SJSA1 (cell line): ENCODE measurements at regions not wholly inside any gene's neighbourhood (a gene's known extent, or its start where the extent isn't known, plus 50 kb on each side); places are given as distances from the start of the nearest gene placed in this dataset.
A peak's percentile ranks its signal among the peaks of the same experiment; 100 is the strongest.
"Not testable (repeated sequence)": the region's sequence is repeated elsewhere in the genome, so short reads cannot be mapped to it uniquely, and the experiment has no call there.

Experiments
- DNase-seq, 2 experiments: peaks; one replicate each; pipeline ENCODE4 v3.0.0-alpha.2; 2015 to 2020; ENCODE audit warnings: low spot score in 2 of 2, low read depth in 1 of 2
- H3K27ac ChIP-seq: fragments of 250-450 bp; sonication (Bioruptor Pico); 2 replicates; pipeline ENCODE4 v1.5.1; 2020; ENCODE audit warnings: mild to moderate bottlenecking, moderate library complexity
- H3K27me3 ChIP-seq: fragments of 250-450 bp; sonication (Bioruptor Pico); replicated peaks from 2 replicates; pipeline ENCODE4 v1.5.1; 2020; ENCODE audit warnings: mild to moderate bottlenecking, moderate library complexity
- H3K36me3 ChIP-seq: fragments of 250-450 bp; sonication (Bioruptor Pico); 2 replicates; pipeline ENCODE4 v1.5.1; 2020; ENCODE audit warnings: mild to moderate bottlenecking
- H3K4me1 ChIP-seq: fragments of 250-450 bp; sonication (Bioruptor Pico); replicated peaks from 2 replicates; pipeline ENCODE4 v1.6.1; 2021; ENCODE audit warnings: mild to moderate bottlenecking
- H3K4me3 ChIP-seq: fragments of 250-450 bp; sonication (Bioruptor Pico); 2 replicates; pipeline ENCODE4 v1.5.1; 2020; ENCODE audit warnings: mild to moderate bottlenecking
- H3K9me3 ChIP-seq: fragments of 250-450 bp; sonication (Bioruptor Pico); replicated peaks from 2 replicates; pipeline ENCODE4 v1.5.1; 2020; ENCODE audit warnings: mild to moderate bottlenecking

DNA sequence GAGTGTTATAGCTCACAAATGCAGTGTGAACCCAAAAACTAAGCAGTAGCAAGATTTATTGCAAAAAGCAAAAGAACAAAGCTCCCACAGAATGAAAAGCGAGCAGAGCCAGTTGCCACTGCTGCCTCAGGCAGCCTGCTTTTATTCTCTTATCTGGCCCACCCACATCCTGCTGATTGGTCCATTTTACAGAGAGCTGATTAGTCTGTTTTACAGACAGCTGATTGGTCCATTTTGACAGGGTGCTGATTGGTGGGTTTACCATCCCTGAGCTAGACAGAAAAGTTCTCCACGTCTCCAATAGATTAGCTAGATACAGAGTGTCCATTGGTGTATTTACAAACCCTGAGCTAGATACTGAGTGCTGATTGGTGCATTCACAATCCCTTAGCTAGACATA lies 55.1 kb upstream of the VASH1 start:
- H3K36me3 ChIP-seq, H3K4me3 ChIP-seq, H3K9me3 ChIP-seq, H3K27ac ChIP-seq, DNase-seq, H3K27me3 ChIP-seq, H3K4me1 ChIP-seq: not testable (repeated sequence)

DNA sequence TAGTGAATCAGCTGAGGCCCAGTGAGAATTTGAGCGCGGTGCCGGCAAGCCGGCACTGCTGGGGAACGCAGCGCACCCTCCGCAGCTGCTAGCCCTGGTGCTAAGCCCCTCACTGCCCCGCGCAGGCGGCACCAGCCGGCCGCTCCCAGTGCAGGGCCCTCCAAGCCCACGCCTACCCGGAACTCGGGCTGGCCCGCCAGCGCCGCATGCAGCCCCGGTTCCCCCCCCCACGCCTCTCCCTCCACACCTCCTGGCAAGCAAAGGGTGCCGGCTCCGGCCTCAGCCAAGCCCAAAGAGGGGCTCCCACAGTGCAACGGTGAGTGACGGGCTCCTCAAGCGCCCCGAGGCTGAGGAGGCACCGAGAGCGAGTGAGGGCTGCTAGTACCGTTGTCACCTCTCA lies 54.5 kb upstream of the VASH1 start:
- peak in 1 of 2 experiments; percentile 28 for DNase-seq
- Histone ChIP-seq H3K36me3 (no peaks in the 10 kb centered on the region), H3K27me3 (peaks cover 4% of the 10 kb centered on the region; the same call in 1 of the 2 replicates), H3K4me3 (no peak overlapping the region), H3K27ac (no peak overlapping the region), H3K4me1 (no peaks in the 10 kb centered on the region), H3K9me3 (no peaks in the 10 kb centered on the region)

DNA sequence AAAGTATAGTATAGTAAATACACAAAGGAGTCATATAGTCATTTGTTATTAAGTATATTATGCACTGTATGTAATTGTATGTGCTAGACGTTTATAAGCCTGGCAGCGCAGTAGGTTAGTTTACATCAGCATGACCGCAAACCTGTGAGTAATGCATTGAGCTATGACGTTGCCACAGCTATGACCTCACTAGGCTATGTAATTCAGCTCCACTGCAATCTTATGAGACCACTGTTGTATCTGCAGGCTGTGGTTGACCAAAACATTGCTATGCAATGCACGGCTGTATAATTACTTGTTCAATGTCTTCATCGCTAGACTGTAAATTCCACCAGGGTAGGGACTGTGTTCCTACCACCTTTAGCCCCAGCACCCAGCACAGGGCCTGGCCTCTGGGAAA lies 53.2 kb upstream of the VASH1 start:
- H3K27ac ChIP-seq = no peak overlapping the region
- no peak for DNase-seq
- peaks cover 6% of the 10 kb centered on the region; the same call in 1 of the 2 replicates for H3K27me3 ChIP-seq
- no peaks in the 10 kb centered on the region for H3K4me1 ChIP-seq
- no peaks in the 10 kb centered on the region for H3K36me3 ChIP-seq
- H3K9me3 ChIP-seq = no peaks in the 10 kb centered on the region
- H3K4me3 ChIP-seq = no peak overlapping the region

DNA sequence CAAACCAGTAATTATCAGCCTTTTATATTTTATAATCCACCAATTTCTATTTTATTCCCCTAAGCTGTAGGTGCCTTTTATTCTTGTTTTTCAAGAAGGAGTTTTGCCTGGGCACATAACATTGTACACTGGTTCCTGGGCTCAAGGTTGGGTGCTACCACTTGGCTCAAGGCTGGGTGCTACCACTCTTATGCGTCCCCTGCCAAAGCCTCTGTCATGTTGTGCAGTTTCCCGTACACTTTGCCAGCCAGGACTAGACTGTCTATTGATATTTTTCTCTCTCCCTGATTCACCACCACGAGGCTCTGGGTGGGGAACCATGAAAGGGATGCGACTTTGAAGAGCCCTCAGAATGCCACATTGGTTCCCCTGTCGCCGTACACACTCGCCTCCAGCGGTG lies 52.5 kb upstream of the VASH1 start:
- no peak overlapping the region for H3K4me3 ChIP-seq
- DNase-seq = peak in 1 of 2 experiments; percentile 25
- H3K4me1 ChIP-seq = no peaks in the 10 kb centered on the region
- no peak overlapping the region for H3K27ac ChIP-seq
- H3K9me3 ChIP-seq = no peaks in the 10 kb centered on the region
- H3K27me3 ChIP-seq = peaks cover 10% of the 10 kb centered on the region; the same call in 1 of the 2 replicates
- H3K36me3 ChIP-seq = no peaks in the 10 kb centered on the region

DNA sequence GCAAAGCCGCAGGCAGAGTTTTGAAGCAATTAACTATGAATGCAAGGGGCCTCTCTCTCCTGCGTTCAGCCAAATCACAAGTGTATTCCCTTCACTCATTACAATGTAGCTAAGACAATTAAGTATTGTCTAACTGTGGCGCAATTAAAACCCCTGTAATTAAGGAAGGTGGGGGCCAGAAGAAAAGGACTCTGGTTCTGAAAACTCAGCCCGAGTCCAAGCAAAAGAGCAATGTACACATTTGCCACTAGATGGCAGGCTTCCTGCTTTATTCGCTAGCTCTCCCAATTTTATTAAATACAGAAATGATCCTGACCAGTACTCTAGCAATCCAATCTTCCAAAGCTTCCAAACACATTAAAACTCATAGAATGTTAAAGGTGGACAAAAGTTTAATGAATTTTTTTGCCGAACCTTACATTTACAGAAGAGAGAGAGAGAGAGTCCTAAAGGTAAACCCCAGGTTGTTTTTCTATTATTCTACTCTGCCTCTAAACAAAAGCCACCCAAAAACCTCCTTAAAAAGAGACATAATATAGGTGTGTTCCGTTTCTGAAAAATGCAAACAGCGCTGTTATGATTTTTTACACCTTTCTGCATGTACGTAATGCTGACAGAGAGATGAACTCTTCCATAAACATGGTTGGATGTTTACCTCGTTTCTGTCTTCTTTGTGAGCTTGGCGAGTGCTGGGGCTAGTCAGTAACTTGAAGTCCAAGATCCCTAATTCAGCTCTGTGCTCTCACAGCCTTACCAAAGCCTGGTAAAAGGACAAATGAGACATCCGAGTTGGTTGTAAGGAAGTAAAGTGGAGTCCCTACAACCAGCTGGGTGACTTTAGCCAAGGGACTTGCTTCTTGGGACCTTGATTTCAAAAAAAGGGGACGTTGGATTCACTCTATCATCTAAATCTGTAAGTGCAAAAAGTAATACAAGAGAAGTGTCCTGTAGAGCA lies 50.9 kb upstream of the VASH1 start:
- Histone ChIP-seq H3K9me3 (no peaks in the 10 kb centered on the region), H3K4me1 (no peaks in the 10 kb centered on the region)
- peak in 1 of 2 experiments; percentile 23 for DNase-seq

More for the DNA sequence above, 50.9 kb upstream of the VASH1 start:
- H3K27ac ChIP-seq = no peak overlapping the region
- H3K27me3 ChIP-seq = peaks cover 10% of the 10 kb centered on the region; the same call in 1 of the 2 replicates
- no peaks in the 10 kb centered on the region for H3K36me3 ChIP-seq
- no peak overlapping the region for H3K4me3 ChIP-seq
